Suppressor macrophage treated with lipopolysaccharide for 4 hours (primary cell): ENCODE measurements at regions not wholly inside any gene's neighbourhood (a gene's known extent, or its start where the extent isn't known, plus 50 kb on each side); places are given as distances from the start of the nearest gene placed in this dataset.
"Not testable (repeated sequence)": the region's sequence is repeated elsewhere in the genome, so short reads cannot be mapped to it uniquely, and the experiment has no call there.

ENCODE experiments used
- DNase-seq: peaks from one replicate; pipeline ENCODE4 v3.0.0-alpha.2; 2020

GRCh38 chr9:29312327-29312726 is 1739.0 kb upstream of the C9orf72 start:
- DNase-seq = no peak

- DNase-seq = no peak
Measured at GRCh38 chr9:29319736-29320513, 1746.6 kb upstream of the C9orf72 start.

- no peak for DNase-seq
Measured at GRCh38 chr9:29322240-29322639, 1749.0 kb upstream of the C9orf72 start.

GRCh38 chr9:29325894-29326293 is 1752.6 kb upstream of the C9orf72 start:
- no peak for DNase-seq

GRCh38 chr9:29332789-29333188 is 1759.5 kb upstream of the C9orf72 start:
- DNase-seq = no peak

GRCh38 chr9:29336281-29336680 is 1763.0 kb upstream of the C9orf72 start:
- DNase-seq = no peak

GRCh38 chr9:29339387-29339786 is 1766.1 kb upstream of the C9orf72 start:
- no peak for DNase-seq

- DNase-seq = no peak
Measured at GRCh38 chr9:29348999-29349398, 1775.7 kb upstream of the C9orf72 start.

- no peak for DNase-seq
Measured at GRCh38 chr9:29389421-29389820, 1816.1 kb upstream of the C9orf72 start.

GRCh38 chr9:29390859-29391258 is 1817.6 kb upstream of the C9orf72 start:
- no peak for DNase-seq

GRCh38 chr9:29393064-29393463 is 1819.8 kb upstream of the C9orf72 start:
- no peak for DNase-seq

- DNase-seq = no peak
Measured at GRCh38 chr9:29394855-29395254, 1821.6 kb upstream of the C9orf72 start.

- DNase-seq = no peak
Measured at GRCh38 chr9:29397148-29397547, 1823.9 kb upstream of the C9orf72 start.

GRCh38 chr9:29416204-29416603 is 1842.9 kb upstream of the C9orf72 start:
- no peak for DNase-seq

- no peak for DNase-seq
Measured at GRCh38 chr9:29422438-29422837, 1849.2 kb upstream of the C9orf72 start.

- DNase-seq = no peak
Measured at GRCh38 chr9:29432191-29432590, 1858.9 kb upstream of the C9orf72 start.

- DNase-seq = not testable (repeated sequence)
Measured at GRCh38 chr9:29432656-29433055, 1859.4 kb upstream of the C9orf72 start.

- DNase-seq = no peak
Measured at GRCh38 chr9:29435368-29435767, 1862.1 kb upstream of the C9orf72 start.

- DNase-seq = no peak
Measured at GRCh38 chr9:29437526-29437925, 1864.2 kb upstream of the C9orf72 start.

- no peak for DNase-seq
Measured at GRCh38 chr9:29439961-29440360, 1866.7 kb upstream of the C9orf72 start.

- DNase-seq = no peak
Measured at GRCh38 chr9:29440449-29440848, 1867.2 kb upstream of the C9orf72 start.

- DNase-seq = no peak
Measured at GRCh38 chr9:29445751-29446150, 1872.5 kb upstream of the C9orf72 start.

GRCh38 chr9:29449306-29449705 is 1876.0 kb upstream of the C9orf72 start:
- no peak for DNase-seq

- not testable (repeated sequence) for DNase-seq
Measured at GRCh38 chr9:29450343-29450875, 1877.1 kb upstream of the C9orf72 start.

GRCh38 chr9:29456940-29457339 is 1883.7 kb upstream of the C9orf72 start:
- no peak for DNase-seq
